ENCODE measurements at regions not wholly inside any gene's neighbourhood (a gene's known extent, or its start where the extent isn't known, plus 50 kb on each side); places are given as distances from the start of the nearest gene placed in this dataset.

DNA sequence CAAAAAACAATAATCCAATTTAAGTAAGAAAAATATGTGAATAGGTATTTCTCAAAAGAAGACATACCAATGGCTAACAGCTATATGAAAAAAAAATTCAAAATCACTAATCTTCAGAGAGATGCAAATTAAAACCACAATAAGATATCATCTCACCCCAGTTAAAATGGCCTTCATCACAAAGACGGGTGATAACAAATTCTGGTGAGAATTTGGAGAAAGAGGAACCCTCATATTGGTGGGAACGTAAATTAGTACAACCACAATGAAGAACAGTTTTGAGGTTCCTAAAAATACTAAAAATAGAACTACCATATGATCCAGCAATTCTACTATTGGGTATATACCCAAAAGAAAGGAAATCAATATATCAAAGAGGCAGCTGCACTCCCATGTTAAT is 94.3 kb downstream of the TMEM167A start:
- Histone ChIP-seq H3K4me2 (ENCODE audit: insufficient read depth in 1 of 2, low read depth in 2 of 2, low read length in 2 of 2) (no peak overlapping the region), H4K8ac (ENCODE audit: extremely low read depth, insufficient read depth, low read length) (no peak overlapping the region), H3K23me2 (ENCODE audit: low read depth, low read length) (no peaks in the 10 kb centered on the region), H4K5ac (ENCODE audit: insufficient read length, low read depth, low read length) (no peak overlapping the region), H4K91ac (replicated peaks; ENCODE audit: insufficient read length, low read length) (no peak overlapping the region), H2BK120ac (replicated peaks; ENCODE audit: low read depth, low read length) (no peak overlapping the region), H4K20me1 (replicated peaks in 1 of 2; ENCODE audit: control insufficient read depth in 1 of 2, insufficient read depth in 2 of 2, low read length in 2 of 2) (no peaks in the 10 kb centered on the region), H3K56ac (replicated peaks; ENCODE audit: insufficient read length, low read depth, low read length) (no peak overlapping the region), H3K4me1 (replicated peaks in 1 of 4; ENCODE audit: control insufficient read depth in 3 of 4, insufficient read depth in 4 of 4, low read length in 3 of 4) (peaks cover 0 to 10% (median 3%) of the 10 kb centered on the region in 4 experiments; a peak in 2 of 7 replicates), H2AK5ac (ENCODE audit: low read depth, low read length) (no peak overlapping the region), H3K79me1 (ENCODE audit: low read depth, low read length) (no peaks in the 10 kb centered on the region), H3K9me3 (ENCODE audit: insufficient read depth in 2 of 2, low read depth in 1 of 2, low read length in 1 of 2) (no peaks in the 10 kb centered on the region), H2BK12ac (ENCODE audit: low read depth, low read length) (no peak overlapping the region), H3K27ac (ENCODE audit: low read depth, low read length) (no peak overlapping the region), H3K14ac (ENCODE audit: insufficient read length) (no peak overlapping the region), H2BK5ac (ENCODE audit: low read depth, low read length) (no peak overlapping the region), H2AFZ (ENCODE audit: low read length) (no peak overlapping the region), H3K4ac (replicated peaks; ENCODE audit: insufficient read length, low read depth, low read length) (no peak overlapping the region), H3K36me3 (ENCODE audit: control insufficient read depth in 2 of 4, insufficient read depth in 4 of 4, low read length in 3 of 4) (no peaks in the 10 kb centered on the region), H3K79me2 (ENCODE audit: control insufficient read depth in 1 of 2, insufficient read depth in 2 of 2, low read length in 2 of 2) (no peaks in the 10 kb centered on the region), H3K18ac (ENCODE audit: extremely low read depth, low read length) (no peak overlapping the region), H2BK15ac (ENCODE audit: low read length) (no peak overlapping the region), H3K9ac (replicated peaks in 1 of 4; ENCODE audit: extremely low read depth in 1 of 4, low read depth in 3 of 4, low read length in 3 of 4) (no peak overlapping the region), H3K4me3 (ENCODE audit: extremely low read depth in 1 of 4, insufficient read depth in 2 of 4, low read depth in 3 of 4, low read length in 4 of 4) (no peak overlapping the region), H3K23ac (ENCODE audit: insufficient read length) (no peak overlapping the region), H3K27me3 (replicated peaks in 1 of 4; ENCODE audit: control insufficient read depth in 3 of 4, extremely low read depth in 1 of 4, insufficient read depth in 3 of 4, low read length in 3 of 4) (no peaks in the 10 kb centered on the region), H2BK20ac (ENCODE audit: low read length) (no peak overlapping the region)
- POLR2A ChIA-PET (ENCODE audit: partially characterized antibody): no interaction called here
- DNase-seq (ENCODE audit: low read depth in 1 of 2, low spot score in 2 of 2) (no peak), FAIRE-seq (no peak)
- 85% methylated on average over 2 of the region's 2 CpGs; no CpG with 5 or more reads in 1 of the 2 experiments for WGBS, 2 experiments (ENCODE audit: extremely low coverage in 1 of 2, insufficient coverage in 1 of 2, insufficient read length in 1 of 2, insufficient replicate concordance in 2 of 2, low coverage in 1 of 2, low lambda C conversion rate in 2 of 2, missing lambda C conversion rate in 1 of 2)
- CTCF ChIA-PET (ENCODE audit: partially characterized antibody): interaction anchor here (1.4 kb wide), 1 partner anchor 634 kb away, joined by 3 read pairs; no protein-coding TSS in a partner anchor
- TF ChIP-seq, protein P1, sequence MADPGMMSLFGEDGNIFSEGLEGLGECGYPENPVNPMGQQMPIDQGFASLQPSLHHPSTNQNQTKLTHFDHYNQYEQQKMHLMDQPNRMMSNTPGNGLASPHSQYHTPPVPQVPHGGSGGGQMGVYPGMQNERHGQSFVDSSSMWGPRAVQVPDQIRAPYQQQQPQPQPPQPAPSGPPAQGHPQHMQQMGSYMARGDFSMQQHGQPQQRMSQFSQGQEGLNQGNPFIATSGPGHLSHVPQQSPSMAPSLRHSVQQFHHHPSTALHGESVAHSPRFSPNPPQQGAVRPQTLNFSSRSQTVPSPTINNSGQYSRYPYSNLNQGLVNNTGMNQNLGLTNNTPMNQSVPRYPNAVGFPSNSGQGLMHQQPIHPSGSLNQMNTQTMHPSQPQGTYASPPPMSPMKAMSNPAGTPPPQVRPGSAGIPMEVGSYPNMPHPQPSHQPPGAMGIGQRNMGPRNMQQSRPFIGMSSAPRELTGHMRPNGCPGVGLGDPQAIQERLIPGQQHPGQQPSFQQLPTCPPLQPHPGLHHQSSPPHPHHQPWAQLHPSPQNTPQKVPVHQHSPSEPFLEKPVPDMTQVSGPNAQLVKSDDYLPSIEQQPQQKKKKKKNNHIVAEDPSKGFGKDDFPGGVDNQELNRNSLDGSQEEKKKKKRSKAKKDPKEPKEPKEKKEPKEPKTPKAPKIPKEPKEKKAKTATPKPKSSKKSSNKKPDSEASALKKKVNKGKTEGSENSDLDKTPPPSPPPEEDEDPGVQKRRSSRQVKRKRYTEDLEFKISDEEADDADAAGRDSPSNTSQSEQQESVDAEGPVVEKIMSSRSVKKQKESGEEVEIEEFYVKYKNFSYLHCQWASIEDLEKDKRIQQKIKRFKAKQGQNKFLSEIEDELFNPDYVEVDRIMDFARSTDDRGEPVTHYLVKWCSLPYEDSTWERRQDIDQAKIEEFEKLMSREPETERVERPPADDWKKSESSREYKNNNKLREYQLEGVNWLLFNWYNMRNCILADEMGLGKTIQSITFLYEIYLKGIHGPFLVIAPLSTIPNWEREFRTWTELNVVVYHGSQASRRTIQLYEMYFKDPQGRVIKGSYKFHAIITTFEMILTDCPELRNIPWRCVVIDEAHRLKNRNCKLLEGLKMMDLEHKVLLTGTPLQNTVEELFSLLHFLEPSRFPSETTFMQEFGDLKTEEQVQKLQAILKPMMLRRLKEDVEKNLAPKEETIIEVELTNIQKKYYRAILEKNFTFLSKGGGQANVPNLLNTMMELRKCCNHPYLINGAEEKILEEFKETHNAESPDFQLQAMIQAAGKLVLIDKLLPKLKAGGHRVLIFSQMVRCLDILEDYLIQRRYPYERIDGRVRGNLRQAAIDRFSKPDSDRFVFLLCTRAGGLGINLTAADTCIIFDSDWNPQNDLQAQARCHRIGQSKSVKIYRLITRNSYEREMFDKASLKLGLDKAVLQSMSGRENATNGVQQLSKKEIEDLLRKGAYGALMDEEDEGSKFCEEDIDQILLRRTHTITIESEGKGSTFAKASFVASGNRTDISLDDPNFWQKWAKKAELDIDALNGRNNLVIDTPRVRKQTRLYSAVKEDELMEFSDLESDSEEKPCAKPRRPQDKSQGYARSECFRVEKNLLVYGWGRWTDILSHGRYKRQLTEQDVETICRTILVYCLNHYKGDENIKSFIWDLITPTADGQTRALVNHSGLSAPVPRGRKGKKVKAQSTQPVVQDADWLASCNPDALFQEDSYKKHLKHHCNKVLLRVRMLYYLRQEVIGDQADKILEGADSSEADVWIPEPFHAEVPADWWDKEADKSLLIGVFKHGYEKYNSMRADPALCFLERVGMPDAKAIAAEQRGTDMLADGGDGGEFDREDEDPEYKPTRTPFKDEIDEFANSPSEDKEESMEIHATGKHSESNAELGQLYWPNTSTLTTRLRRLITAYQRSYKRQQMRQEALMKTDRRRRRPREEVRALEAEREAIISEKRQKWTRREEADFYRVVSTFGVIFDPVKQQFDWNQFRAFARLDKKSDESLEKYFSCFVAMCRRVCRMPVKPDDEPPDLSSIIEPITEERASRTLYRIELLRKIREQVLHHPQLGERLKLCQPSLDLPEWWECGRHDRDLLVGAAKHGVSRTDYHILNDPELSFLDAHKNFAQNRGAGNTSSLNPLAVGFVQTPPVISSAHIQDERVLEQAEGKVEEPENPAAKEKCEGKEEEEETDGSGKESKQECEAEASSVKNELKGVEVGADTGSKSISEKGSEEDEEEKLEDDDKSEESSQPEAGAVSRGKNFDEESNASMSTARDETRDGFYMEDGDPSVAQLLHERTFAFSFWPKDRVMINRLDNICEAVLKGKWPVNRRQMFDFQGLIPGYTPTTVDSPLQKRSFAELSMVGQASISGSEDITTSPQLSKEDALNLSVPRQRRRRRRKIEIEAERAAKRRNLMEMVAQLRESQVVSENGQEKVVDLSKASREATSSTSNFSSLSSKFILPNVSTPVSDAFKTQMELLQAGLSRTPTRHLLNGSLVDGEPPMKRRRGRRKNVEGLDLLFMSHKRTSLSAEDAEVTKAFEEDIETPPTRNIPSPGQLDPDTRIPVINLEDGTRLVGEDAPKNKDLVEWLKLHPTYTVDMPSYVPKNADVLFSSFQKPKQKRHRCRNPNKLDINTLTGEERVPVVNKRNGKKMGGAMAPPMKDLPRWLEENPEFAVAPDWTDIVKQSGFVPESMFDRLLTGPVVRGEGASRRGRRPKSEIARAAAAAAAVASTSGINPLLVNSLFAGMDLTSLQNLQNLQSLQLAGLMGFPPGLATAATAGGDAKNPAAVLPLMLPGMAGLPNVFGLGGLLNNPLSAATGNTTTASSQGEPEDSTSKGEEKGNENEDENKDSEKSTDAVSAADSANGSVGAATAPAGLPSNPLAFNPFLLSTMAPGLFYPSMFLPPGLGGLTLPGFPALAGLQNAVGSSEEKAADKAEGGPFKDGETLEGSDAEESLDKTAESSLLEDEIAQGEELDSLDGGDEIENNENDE (IDR thresholded peaks at IDR 0.05; ENCODE audit: insufficient replicate concordance, low read length): no peak

All from H1 (cell line).